ENCODE measurements at regions not wholly inside any gene's neighbourhood (a gene's known extent, or its start where the extent isn't known, plus 50 kb on each side); places are given as distances from the start of the nearest gene placed in this dataset.

DNA sequence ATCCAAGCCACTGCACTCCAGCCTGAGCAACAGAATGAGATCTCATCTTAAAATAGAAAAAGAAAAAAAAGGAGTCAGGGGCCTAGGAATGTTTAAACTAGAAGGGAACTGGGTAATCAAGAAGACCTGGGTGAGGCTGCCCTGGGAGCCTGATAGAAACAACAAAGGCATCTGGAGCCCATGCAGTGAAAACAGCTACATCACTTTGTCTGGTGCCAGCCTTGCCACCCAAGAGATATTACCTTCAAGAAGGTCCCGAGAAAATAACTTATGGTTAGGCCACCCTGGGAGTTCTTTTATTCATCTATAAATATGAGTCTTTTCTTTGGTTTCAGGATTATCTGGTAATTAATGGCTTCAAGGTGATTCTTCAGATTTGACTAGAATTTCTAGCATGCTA lies 412.1 kb downstream of the METTL15 start:
- TF ChIP-seq POLR2A (IDR thresholded peaks at IDR 0.05; ENCODE audit: low read depth, low read length) = no peak
- TF ChIP-seq TAF1 (IDR thresholded peaks at IDR 0.05; ENCODE audit: borderline replicate concordance, low read depth, low read length) = no peak
- no peak for TF ChIP-seq POLR2AphosphoS5 (IDR thresholded peaks at IDR 0.05; ENCODE audit: low read depth, low read length)
